HT1080 (cell line): ENCODE measurements at regions not wholly inside any gene's neighbourhood (a gene's known extent, or its start where the extent isn't known, plus 50 kb on each side); places are given as distances from the start of the nearest gene placed in this dataset.

Source experiments
- DNase-seq: peaks from one replicate; pipeline ENCODE4 v3.0.0-alpha.2; 2015; ENCODE audit warnings: low read depth

DNA sequence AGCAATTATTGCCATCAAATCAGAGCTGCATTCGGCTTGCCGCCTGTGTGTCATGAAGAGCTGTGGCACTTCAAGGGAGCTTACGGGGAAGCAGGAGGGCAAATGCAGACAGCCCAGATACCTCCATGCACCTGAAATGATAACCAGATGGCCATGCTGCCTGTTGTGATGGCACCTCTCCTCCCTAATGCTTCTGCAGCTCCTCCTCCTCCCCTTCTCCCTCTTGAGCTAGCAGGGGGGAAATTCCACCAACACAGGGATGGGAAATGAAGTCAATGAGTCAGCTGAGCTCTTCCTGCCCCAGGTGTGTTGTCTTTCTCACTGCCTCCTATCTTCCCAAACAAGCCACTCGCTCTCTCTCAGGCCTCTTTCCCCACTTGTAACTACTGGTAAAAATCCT, 565.0 kb downstream of the BCOR start:
- DNase-seq = no peak

DNA sequence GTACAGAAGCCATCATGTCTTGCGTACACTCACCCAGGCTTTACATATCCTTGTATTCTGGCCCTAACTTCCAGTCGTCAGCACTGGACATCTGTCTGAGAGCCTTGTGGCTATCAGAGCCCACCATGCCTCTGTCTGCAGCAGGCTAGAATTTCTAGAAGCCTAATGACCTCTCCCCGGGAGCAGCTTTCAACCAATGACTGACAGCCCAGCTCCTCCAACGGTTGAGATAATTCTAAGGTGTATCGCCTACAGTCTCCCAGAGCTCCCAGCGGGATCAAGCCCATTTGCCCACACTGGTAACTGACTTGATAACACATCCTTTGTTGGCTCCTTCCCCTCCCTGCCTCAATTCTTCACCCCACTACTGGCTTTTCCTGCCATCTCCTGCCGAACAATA, 562.8 kb downstream of the BCOR start:
- no peak for DNase-seq

DNA sequence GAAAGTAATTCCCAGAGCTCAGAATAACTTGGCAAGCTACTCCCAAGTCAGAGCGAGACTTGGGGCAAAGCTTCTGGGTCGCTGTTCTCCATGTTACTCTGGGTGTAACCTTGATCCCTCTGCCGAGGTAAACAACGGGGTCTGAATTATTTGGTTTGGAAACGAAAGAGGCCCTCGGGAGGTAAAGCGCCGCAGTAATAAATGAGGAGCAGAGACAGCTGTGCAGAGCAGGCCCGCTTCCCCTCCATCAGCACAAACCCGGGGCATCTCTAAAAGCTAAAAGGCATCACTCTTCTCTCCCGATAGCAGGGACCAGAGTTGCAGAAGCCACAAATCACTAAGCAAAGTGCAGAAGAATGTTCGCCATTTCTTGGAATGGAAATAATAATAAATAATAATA, 561.5 kb downstream of the BCOR start:
- DNase-seq = no peak

DNA sequence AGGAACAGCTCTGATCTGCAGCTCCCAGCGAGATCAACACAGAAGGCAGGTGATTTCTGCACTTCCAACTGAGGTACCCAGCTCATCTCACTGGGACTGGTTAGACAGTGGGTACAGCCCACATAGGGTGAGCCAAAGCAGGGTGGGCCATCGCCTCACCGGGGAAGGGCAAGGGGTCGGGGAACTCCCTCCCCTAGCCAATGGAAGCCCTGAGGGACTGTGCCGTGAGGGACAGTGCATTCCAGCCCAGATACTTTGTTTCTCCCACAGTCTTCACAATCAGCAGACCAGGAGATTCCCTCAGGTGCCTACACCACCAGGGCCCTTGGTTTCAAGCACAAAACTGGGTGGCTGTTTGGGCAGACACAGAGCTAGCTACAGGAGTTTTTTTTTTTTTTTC, 555.9 kb downstream of the BCOR start:
- no peak for DNase-seq

DNA sequence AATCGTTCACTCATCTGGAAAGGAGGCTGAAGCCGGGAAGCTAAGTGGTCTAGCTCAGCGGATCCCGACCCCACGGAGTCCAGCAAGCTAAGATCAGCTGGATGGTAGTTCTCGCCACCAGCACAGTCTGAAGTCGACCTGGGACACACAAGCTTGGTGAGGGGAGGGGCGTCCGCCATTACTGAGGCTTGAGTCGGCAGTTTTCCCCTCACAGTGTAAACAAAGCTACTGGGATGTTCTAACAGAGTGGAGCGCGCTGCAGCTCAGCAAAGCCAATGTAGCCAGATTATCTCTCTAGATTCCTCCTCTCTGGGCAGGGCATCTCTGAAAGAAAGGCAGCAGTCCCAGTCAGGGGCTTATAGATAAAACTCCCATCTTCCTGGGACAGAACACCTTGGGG, 555.4 kb downstream of the BCOR start:
- DNase-seq = no peak

DNA sequence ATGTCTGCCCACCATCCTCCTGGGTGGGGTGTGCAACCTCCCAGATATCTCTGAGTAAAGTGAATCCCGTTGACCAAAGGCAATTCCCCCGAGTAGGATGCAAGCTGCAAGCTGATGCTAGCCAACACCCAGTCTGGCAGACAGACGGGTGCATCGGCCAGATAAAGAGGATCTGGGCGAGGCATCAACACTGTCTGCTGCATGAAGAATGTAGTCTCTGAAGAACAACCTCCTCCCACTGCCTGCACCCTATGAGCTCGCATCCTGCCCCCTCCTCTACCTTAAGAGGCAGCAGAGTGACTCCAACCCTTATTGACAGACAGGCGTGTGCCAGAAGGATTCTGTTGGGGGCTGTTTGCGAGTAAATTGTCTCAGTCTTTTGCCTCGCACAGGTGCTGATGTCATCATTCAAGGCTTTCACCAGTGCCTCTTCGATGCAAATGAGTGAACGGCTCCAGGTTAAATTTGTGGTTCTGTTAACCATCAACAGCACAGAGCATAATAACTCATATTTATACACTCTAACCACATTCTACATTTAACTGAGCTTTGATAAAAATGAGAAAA, 546.9 kb downstream of the BCOR start:
- no peak for DNase-seq

DNA sequence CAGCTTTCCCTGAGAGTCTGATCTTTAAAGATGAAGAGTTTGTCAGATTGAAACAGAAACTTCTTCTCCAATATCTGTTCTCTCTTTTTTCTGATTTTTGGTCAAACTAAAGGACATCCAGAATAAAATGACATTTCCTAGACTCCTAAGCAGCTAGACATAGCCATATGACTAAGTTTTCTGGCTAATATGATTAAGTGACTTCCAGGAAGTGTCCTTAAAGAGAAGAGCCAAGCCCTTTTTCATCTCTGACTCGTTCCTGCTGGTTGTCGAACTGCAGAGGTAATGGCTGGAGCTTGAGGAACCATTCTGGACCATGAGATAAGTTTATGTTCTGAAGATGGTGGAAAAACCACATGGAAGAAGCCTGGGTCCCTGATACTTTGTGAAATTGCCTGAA, 546.0 kb downstream of the BCOR start:
- no peak for DNase-seq

DNA sequence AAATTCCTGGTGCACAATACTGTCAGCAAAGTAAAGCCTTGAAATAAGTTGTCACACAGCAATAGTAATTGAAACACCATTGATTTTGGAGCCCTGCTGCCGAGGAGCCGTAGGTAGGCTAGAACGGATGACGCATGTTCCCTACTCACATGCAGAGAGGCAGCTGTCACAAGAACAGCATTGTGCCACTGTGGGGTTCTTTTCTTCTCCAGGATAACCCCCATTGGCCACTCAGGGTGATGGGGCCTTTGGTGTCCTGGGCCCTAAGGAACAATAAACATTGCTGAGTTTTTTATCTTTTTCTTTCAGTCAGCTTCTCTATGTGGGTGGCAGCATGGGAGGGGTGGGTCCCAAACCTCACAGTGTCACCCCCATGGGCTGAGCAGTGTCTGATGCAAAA, 542.3 kb downstream of the BCOR start:
- no peak for DNase-seq

DNA sequence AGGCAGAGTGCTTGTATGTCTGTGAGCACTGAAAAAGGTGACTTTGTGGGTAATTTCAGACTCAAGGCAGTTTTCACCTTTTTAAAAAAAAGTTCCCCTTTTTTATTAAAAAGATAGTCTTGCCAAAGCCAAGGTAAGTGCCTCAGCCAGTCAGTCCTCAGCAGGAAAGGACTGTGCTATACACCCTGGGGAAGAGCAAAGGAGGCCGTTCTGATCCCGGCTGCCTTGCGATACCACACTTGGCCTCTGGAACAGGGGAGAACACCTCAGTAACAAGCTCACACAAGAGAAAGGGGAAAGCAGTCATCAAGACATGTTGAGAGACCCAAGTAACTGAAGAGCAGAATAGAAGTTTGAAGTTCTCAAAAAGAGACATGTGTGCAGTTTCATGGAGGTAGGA, 541.7 kb downstream of the BCOR start:
- DNase-seq = no peak

DNA sequence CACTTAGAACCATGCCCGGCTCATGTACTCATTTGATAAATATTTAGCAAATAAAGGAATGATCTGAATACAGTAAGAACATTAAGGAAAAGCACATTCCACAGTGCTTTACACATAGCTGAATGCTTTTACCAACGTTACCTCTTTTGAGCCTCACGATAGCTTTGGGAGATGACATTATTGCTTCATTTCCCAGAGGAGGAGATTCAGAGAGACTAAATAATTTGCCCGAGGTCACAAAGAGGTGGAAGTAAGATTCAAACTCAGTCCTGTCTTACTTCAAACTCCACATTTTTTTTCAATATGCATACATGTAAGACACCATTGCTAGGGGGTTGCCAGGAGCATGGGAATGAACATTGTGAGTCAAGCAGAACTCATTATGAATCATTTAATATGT, 538.5 kb downstream of the BCOR start:
- DNase-seq = no peak

DNA sequence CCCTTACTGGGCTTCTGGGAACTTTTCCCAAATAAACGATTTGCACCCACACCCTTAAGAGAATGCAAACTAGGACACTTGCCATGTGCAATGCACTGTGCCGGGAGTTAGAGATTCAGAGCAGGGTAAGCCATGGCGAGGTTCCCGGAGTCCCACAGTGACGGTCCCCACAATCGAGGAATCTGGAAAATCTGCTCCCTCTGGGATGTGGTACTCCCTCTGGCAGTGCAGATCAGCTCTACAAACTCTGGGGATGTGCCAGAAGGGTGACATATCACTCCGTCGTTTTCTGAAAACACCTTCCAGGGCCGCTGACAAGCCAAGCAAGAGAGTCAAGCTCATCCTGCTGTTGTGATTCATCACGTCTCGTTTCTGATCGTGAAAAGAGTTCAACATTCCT, 537.5 kb downstream of the BCOR start:
- no peak for DNase-seq

DNA sequence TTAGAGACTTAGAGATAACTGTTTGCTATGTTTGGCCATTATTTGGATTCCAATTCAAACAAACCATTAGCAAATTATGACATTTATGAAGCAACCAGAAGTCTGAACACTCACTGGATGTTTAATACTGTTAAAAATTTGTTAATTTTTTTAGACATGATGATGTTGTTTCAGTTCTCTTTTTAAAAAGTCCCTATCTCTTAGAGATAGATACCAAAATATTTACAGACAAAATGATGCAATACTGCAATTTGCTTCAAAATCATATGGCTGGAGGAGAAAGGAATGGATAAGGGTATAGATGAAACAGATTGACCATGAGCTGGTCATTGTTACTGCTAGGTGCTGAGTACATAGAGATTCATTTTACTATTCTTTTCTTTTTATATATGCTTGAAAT, 534.6 kb downstream of the BCOR start:
- DNase-seq = no peak

DNA sequence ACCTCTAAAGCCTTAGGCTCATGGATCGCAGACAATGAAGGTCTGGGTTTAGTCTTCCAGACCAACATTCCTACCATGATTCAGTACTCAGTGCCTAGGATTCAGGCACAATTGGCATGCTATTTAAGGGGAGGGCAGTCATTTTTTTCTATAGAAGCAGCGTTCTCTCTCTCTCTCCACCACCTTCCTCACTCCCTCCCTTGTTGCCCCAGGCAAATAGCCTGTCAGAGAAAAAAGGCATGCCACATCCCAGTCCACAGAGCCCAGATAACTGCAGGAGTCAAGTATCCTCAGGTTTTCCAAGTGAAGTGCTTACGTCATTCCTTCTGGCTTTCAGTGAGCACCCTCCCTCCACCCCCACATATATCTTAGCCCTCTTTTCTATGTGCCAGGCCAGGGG, 533.0 kb downstream of the BCOR start:
- no peak for DNase-seq

DNA sequence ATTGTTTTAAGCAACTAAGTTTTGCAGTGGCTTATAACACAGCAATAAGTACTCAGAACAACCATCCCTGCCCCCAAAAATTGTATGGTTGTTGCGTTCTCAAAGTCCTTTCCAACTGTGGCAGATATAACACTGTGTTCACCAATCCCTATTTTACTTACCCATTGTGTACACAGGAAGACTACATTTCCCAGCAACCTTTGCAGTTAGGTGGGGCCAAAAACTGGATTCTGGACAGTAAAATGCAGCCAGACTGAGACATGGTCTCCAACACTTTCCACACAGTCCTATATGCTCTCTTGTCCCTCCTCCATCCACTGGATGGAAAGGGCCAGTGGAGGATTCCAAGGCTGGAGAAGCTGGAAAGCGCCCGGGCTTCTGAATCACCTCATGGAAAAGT, 523.6 kb downstream of the BCOR start:
- no peak for DNase-seq

DNA sequence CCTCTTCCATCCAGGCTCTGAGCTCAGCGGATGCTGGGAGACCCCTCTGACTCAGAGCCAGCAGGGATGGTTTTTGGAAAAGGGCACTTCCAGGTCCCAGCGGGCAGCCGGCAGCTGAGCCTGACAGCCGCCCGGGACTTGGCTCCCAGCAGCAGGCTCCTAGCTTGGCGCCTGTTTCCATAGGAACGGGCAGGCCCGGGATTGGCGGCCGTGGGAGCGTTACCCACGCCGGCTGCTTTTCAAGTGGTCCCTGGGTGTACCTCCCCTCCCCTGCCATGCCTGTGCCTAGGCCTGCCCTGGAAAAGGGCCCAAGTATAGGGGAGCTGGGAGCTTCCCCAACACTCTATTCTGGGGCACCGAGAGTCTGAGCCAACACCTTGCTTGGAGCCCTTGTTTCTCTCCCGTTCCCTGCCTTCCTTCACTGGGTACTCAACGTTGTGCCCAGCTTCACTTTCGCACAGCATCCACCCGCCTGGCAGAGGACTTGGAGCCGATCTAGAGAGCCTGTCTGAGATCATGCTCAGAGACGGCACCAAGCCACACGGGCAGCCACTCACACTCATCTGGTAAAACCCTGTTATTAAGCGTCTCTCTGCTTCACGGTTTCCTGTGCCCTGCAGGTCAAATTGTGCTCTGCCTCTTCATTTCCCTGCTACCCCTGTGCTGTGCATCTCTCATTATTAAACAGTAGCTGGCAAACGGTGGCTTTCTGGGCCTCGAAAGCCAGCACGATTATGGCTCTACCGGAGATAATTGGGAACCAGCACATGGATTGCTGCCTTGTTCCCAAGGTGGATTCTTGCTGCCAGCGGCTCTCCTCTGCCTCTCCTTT, 521.5 kb downstream of the BCOR start:
- no peak for DNase-seq

DNA sequence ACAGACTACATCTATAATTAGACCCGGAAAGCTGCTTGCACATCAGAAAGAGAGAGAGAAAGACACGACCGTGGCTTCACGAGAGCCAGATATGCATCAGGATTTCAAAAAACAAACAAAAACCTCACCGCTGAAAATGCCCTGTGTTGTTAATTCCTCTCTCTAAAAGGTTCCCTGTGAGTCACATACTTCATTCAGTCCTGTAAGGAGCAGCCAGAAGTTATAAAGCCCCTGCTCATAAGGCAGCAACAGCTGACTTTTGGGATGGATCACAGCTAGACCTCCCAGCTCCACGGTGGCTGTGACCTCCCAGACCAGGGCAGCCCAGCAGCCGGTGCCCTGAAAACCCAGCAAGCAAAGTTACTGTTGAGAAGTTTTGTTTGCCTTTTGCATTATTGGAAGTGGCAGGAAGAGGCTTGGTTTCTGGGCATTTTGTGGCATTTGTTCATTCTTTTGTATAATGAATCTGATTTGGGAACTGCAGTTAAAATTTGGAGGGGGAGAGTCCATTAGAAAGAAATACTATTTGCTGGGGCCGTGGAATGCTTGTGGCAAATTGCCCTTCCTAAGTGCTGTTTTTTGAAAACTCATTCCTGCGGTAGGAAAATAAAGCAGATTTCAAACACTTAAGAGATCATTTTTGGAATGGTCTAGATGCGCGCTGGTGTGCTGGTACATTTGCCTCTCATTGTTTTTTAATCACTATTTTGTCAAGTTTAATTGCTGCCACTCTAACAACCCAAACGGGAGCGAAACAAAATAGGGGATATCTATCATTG, 520.4 kb downstream of the BCOR start:
- DNase-seq = no peak

DNA sequence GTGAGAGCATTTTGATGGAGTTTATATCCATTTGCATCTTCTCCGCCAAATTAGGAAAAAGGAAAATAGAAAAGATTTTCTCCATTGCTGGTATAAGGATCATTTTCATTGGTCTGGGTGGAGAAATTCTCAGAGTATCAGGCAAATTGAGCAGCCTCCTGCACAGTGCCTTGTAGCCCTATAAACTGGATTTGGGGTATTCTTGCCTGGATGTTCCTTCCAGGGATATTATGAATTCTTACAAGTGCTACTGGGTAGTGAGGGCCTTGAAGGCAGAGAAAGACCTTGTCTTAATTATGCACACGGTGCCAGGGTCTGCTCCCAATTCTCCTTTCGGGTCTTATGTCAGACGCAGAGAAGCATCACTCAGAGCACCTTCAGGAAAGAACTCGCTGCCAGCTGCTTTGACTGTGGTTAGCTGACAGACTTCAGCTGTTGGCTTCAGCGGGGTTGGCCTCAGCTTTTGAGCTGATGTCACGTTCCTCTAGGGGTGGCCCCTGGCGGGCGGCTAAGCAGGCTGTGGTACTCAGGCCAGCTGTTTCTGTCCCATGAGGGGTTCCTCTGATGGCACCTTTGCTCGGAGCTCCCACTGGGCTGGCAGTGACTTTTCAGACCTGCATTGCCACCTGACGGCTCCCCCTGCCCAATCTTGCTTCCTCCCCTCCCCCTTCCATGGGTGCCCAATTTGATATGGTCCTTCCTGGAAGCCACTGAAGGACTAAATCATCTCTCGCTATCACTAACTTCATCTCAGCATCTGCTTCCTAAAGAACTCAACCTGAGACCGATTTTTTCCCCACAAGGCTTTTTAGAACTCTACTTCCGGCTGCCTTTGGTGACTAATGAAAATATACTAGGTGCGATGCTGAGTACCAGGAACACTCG, 519.5 kb downstream of the BCOR start:
- DNase-seq = no peak

DNA sequence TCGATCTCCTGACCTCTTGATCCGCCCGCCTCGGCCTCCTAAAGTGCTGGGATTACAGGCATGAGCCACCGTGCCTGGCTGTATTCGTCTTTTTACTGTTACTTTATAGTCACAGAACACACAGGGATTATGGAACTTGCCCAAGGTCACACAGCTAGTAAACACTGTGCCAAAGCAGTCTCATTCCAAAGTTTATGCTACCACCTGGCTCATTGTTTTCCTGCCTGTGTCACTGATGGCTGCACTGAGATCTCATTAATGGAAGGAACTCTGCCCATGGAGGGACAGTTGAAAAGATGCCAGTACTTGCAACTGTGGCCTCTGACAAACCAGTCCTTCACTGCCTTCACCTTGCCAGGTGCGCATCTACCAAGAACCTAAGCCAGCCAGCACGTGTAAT, 517.7 kb downstream of the BCOR start:
- DNase-seq = no peak

DNA sequence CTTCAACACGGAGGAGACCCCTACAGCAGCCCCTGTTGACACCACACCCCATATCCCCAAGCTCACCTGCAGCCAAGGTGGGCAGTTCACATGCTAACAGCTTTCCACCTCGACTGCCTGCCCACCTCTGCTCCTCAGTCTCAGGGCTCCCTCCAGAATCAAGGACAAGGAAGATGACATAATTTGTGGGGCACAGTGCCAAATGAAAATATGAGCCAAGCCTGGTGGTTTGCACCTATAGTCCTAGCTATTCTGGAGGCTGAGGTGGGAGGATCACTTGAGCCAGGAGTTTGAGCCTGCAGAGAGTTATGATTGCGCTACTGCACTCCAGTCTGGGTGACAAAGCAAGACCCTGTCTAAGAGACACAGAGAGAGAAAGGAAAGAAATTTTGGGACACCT, 516.3 kb downstream of the BCOR start:
- DNase-seq = no peak

DNA sequence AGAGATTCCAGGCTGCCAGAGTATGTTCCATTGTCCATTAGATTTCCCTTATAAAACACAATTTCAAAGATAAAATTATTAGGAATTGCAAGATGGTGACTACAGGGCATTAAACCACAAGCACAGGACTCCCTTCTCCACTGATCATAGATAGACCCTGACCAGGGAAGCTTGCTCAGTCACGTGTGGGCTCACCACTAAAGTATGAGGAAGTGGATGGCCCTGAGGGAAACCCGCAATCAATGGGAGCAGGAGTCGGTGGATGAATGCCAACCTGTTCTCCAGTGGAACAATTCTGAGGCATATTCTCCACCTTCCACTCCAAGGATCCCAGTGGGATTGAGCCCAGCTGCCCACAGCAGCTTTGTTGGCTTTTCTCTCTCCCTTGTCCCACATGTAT, 515.7 kb downstream of the BCOR start:
- no peak for DNase-seq

DNA sequence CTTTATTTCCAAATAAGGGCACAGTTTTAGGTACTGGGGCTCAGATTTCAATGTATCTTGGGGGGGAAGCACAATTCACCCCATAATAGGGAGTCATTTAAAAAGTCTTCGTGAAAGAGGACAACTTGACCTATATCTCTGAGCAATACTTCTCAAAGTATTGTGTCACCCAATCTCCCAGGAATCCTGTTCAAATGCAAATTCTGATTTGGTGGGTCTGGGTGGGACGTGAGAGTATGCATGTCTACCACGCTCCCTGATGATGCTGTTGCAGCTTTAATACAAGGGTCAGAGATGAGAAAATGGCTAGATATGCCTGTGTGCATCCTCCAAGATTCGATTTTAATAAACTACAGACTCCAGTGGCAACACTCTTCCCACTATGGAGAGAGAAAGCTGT, 514.8 kb downstream of the BCOR start:
- DNase-seq = no peak

DNA sequence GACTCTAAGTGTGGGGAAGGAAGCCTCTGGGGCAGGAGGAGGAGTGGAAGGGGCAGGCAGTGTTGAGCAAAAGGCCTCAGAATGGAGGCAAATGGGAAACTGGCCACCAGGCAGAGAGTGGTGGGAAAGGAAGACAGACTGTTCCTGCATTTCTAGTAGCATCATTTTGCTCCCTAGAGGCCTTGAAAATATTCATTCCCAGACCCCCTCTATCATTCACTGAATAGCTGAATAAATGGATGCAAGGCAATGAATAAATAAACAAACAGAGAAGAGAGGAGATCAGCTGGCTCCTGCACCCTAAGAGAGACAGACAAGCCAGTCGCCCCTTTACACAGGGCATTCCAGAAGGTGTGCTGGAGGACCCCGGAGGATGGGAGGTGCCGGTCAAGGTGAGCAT, 511.9 kb downstream of the BCOR start:
- DNase-seq = no peak
